GM21825 (cell line): ENCODE measurements at regions not wholly inside any gene's neighbourhood (a gene's known extent, or its start where the extent isn't known, plus 50 kb on each side); places are given as distances from the start of the nearest gene placed in this dataset.

Experiments used
- ATAC-seq: cut with Tn5 transposase; IDR thresholded peaks from one replicate; pipeline ENCODE4 v1.9.1; 2021; ENCODE audit warnings: mild to moderate bottlenecking, moderate library complexity; ENCODE audit not compliant: unreplicated experiment

DNA sequence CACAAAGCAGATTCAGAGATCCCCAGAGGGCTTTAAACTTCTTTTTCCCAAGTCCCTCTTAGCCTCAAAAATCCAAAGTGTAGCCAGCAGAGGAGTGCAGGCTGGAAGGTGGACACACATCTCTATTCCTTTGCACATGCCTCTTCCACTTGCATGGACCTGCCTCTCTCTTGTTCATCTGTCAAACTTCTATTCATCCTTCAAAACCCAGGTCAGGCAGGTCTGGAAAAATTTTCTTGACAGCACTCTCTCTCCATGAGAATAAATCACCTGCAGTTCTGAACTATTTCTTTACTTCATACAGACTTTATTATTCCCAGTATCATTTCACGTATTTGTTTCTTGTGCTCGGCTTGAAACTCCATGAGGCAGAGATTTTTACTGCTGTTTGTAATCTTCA lies 127.5 kb downstream of the SS18 start:
- no peak for ATAC-seq

DNA sequence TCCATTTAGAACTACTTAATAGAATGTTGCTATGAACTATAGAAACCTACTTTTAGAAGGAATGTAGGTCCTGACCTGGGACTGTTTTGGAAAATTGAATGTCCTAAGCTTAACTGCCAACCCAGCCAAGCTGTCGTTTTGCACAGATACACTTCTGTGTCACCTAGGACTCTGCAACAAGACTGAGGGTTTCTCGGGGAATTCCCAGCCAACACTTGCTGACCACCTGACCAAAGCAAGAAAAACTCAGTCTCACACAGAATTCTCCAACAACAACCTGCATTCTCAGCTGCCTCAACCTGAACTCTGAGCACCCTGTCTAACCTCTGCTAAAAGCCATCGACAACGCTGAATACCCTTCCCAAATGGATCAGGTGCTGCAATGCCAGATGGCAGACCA lies 128.2 kb downstream of the SS18 start:
- no peak for ATAC-seq

DNA sequence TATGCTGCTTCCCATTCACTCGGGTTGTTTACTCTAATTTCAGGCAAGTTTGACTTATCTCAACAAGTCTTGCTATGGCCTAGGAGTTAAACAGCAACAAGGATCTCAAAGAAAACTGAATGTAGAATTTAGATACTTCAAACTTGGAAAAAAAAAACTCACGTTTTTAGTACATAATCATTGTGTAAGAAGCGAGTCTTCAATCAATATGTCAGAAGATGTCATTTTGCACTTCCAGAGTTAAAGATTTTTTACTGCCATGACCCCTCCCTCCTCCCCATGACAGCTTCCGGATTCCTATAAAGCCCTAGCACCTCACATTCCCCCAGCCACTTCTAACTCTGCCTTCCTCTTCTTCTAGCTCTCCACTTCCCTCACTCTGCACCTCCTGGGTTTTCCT lies 133.4 kb downstream of the SS18 start:
- no peak for ATAC-seq

DNA sequence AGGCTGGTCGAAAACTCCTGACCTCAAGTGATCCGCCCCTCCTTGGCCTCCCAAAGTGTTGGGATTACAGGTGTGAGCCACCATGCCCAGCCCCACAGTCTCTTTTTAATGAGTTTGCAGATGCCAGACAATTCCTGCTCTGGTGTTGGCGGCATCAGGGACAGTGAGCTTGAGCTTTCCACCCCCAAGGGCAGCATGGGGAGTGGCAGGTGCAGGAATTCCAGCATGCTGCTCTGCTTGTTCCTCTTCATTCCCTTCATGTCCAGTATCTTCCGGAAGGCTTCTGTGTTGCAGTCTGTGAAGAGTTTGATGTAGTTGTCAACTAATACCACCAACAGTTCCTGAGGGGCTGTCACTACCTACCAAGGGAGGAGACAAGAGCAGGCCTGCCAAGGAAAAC lies 137.3 kb downstream of the SS18 start:
- no peak for ATAC-seq

DNA sequence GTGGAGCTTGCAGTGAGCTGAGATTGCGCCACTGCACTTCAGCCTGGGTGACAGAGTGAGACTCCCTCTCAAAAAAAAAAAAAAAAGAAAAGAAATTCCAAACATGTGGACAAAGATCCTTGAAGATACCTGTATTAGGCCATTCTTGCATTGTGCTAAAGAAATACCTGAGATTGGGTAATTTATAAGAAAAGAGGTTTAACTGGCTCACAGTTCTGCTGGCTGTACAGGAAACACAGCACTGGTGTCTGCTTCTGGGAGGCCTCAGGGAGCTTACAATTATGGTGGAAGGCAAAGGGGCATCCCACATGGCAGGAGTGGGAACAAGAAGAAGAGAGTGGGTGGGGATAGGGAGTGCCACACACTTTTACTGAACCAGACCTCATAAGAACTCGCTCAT lies 140.1 kb downstream of the SS18 start:
- no peak for ATAC-seq

DNA sequence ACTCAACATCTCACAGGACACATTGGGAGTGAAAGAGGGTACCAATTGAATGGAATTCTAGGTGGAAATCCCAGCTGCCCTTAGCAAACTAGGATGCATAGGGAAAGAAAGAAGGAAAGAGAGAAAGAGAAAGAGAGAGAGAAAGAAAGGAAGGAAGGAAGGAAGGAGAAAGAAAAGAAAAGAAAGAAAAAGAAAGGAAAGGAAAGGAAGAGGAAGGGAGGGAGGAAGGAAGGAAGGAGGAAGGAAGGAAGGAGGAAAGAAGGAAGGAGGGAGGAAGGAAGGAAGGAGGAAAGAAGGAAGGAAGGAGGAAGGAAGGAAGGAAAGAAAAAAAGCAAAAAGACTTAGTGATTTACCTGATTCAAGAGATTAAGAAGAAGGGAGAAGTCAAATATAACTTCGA lies 143.9 kb downstream of the SS18 start:
- ATAC-seq, result no peak

DNA sequence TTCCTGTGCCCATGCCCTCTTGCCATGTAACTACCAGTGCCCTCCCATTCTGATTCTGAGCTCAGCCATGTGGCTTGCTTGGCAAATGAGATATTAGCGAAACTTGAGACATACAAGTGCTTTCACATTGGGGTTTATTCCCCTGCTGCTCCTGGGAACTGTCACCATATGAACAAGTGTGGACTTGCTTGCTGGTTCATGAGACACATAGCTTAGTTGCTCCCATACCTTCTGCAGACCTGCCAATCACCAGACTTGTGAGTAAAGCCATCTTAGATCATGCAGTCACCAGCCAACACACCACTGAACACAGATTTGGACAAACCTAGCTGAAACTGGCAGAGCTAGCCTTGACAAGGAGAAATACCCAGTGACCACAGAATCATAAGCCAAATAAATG lies 155.1 kb downstream of the SS18 start:
- ATAC-seq, result no peak

DNA sequence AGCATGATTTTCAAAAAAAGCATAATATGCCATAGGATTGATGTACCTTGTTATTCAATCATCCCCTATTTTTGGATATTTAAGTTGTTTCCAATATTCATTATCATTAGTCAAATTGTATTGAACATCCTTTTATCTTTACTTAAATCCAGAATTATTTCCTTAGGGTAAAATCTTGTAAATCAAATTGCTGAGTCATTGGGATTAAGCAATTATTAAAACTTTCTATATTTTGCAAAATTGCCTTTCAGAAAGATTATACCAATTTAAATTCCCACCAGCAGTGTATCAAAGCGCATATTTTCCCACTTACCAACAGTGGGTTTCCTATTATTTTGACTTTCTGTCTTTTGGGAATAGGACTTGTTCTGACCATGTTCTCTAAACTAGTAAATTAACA lies 159.3 kb downstream of the SS18 start:
- no peak for ATAC-seq

DNA sequence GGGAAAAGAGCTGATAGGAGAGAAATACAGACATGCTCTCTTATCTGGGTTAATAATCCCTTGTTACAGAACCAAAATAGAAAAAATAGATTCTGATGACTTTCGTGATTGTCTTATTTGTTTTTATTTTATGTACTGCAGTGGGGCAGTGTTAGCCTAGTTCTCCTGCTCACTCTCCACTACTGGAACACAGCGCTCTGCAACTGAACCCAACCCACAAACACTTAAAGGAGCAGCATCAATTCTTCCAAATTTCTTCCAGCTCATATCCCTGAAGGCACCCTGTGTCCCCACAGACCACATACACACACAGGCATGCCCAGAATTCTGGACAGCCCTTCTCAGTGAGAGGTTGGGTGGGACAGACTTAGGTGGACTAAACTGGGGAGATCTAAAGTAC lies 160.6 kb downstream of the SS18 start:
- no peak for ATAC-seq

DNA sequence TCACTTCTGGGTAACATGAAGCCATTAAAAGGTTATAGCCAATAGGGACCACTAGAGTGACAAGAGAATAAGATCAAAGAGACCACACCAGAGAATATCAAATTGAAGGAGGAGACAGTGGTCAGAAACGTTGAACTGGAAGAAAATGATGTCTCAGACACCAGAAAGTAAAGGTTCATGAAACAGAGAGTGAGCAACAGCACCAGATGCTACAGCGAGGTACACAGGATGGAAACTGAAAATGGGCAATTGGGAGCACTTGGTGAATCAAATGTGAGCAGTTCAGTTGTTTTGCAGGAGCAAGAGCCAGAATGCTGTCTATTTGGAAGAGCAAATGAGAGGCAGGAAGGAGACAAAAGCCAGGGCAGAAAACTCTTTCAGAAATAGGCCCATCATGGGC lies 162.6 kb downstream of the SS18 start:
- no peak for ATAC-seq

DNA sequence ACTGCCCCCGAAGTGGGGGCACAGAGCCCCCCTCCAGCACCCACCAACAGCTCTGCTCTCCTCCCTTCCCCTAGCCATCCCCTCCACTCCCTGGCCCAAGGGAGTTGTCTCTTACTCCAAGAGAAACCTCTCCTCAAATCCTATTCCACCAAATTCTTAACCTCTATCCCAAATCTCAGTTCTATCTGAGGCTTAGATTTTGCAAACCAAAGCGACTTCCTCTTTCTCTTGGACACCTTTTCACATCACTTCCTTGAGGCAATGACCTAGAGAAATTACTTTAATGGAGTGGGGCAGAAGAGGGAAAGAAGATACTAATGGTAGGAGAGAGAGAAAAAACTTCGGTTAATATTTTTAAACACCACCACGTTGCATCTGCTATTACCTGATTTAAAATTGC lies 167.2 kb downstream of the SS18 start:
- ATAC-seq, result no peak

DNA sequence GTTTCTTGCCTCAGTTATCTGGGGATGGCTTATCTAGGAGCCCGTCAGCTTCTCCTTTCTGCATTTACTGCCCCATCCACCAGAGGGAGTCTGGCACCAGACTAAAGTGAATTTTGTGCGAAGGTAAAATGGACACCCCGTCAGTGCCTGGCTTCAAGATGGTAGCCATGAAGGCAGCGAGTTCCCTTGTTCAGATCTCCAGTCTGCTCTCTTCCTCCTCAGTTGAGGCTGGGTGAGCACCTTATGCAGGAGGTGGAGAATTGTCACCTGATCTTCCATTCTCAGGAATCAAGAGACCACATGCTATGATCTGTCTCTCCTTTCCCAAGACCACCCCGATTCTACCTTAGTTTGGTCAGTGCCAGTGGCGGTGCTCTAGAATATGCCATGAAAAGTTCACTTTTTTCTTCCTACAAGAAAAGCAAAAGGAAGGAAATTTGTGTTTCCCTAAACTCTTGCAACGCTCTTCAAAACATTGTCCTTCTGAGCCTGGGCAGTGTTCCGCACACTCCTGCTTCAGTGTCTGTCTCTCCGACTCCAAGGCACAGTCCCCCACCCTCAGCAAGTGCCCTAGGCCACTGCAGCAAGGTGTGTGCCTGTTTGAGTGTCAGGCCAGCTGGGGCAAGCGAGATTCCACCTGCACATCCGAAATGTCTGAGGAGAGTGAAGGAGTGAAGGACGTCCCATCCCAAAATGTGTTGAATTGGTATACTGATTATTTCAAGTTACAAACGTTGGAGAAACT lies 168.6 kb downstream of the SS18 start:
- ATAC-seq, result no peak

DNA sequence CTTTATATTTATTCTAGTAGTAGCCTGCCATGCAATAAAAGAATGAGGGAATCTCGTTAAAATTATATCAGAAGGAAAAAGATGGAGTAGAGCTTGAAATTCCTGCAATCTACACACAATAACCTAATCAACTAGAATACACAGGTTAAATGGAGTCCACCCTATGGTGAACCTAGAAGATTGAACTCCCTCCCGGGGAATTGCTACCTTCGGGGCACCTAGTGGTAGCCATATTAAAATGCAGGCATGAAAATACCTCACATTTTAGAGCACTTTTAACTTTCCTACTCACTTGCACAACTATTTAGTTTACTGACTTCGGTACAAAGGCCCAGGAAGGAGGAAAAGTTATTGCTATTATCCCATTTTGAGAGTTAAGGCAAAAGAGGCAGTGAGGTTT lies 174.5 kb downstream of the SS18 start:
- ATAC-seq, result no peak

DNA sequence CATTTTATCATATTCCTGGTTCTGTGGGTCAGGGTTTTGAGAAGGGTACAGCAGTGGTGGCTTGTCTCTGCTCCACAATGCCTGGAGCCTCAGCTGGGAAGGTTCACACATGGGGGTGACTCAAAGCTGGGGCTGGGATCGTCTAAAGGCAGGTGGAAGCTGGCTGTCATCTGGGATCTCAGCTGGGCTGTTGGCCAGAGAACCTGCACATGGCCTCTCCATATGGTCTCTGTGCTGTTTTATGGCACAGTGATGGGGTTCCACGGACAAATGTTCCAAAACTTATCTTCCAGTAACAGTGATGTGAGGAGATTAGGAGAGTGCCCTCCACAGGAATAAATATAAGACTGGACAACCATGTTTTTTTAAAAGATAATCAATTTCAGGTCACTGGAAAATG lies 191.4 kb downstream of the SS18 start:
- no peak for ATAC-seq

DNA sequence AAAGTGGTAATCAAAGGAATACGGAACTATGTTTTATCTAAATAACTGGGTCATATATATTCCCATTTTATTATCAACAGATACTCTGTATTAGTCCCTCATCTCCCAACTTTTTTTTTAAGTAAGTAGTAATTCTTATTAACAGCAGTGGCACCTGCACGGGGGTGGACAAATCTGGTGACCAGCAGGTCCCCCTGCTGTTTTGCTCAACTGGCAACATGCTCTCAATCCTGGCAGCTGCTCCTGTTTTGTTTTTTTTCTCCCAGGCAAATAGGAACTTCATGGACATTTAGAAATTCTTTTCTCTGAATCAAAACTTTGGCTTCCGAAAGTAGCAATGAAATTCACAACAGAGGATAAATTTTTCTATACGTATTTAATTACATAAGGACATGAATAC lies 193.5 kb downstream of the SS18 start:
- ATAC-seq, result no peak

DNA sequence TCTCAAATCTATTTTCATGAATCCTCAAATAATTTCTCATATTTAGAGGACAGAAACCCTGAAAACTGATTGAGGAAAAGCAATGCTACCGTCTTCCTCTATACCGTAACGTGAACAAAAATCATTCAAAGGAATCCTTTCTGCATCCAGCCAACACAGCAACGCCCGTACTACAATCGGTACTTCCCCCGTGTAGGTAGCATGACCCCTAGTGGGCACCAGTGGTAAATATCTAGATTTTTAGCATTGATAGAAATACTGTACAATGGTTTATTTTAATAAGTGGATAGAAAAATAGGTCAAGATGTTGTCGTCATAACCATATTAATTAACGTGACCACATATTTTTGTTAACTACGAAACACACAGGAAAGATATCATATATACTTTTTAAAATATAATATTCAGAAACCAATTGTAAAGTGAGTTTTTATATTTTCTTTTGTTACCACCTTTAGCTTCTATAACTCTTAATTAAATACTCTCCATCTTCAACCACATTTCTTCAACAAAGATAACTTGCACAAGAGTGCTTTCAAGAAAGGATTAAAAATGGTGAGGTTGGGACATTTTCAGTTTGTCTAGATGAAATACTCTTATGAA lies 194.1 kb downstream of the SS18 start:
- ATAC-seq, result peak; percentile 90

DNA sequence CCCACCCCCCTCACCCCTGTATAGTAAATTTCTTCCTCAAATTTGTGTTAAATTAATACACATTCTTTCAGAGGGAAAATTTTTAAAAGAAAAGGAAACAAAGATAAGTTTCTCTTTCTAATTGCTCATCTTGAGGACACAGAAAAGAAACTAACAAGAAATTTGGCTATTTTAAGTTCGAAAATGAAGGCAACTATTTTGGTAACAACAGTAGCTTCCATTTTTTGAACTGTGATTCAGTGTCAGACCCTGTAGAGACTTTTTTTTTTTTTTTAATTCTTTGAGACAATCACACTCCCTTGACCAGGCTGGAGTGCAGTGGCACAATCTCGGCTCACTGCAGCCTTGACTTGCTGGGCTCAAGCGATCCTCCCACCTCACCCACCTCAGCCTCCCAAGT lies 194.9 kb downstream of the SS18 start:
- peak; percentile 22 for ATAC-seq

DNA sequence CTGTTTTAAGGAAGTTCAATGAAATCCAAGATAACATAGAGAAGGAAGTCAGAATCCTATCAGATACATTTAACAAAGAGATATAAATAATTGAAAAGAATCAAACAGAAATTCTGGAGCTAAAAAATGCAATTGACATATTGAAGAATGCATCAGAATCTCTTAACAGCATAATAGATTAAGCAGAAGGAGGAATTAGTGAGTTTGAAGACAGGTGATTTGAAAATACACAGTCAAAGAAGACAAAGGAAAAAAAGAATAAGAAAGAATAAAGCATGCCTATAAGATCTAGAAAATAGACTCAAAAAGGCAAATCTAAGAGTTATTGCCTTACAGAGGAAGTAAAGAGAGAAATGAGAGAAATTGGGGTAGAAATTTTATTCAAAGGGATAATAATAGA lies 204.1 kb downstream of the SS18 start:
- no peak for ATAC-seq

DNA sequence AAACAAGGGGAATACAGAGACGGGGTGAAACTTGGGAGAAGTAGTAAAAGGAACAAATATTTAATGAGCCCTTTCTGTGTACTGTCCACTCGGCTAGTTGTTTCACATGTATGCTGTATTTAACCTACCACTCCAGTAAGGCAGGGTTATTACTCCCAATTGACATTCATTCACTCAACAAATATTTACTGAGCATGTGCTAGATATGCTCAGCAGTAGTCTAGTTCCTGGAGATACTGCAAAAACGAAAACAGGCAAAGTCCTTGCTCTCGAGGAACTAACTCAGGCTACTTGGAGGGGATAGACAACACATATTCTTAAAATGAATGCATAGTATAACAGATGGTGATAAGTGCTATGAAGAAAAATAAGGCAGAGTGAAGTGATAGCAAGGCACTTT lies 207.3 kb downstream of the SS18 start:
- ATAC-seq, result no peak

DNA sequence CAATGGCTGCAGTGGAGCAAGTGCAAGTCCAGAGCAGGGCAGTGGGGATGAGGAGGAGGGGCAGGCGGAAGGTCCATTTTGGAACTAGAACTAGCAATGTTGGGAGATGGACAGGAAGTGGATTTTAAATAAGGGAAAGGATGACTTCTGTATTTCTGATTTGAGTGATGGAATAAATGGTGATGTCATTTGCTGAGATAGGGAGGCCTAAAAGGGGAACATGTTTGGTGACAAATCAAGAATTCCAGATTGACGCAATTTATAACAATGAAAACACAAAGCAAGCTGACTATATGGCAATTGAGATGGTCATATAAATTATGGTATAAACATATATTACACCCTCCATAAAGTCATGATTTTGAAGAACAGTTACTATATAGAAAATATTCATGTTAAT lies 209.3 kb downstream of the SS18 start:
- no peak for ATAC-seq

DNA sequence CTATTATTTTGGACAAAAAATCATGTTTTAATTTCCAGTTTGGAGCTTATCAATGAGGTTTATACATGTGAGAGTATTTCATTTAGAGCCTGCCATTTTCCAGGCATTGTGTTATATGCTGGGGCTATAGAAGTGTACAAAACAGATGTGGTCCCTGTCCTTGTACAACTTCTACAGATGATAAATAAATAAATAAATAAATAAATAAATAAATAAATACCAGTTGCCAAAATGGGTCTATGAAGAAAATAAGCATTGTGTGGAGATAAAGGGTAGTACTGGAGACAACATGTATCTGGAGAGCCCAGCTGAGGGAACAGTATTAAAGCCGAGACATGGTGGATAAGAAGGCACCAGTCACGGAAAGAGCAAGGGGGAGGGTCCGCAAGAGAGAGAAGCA lies 210.0 kb downstream of the SS18 start:
- no peak for ATAC-seq

DNA sequence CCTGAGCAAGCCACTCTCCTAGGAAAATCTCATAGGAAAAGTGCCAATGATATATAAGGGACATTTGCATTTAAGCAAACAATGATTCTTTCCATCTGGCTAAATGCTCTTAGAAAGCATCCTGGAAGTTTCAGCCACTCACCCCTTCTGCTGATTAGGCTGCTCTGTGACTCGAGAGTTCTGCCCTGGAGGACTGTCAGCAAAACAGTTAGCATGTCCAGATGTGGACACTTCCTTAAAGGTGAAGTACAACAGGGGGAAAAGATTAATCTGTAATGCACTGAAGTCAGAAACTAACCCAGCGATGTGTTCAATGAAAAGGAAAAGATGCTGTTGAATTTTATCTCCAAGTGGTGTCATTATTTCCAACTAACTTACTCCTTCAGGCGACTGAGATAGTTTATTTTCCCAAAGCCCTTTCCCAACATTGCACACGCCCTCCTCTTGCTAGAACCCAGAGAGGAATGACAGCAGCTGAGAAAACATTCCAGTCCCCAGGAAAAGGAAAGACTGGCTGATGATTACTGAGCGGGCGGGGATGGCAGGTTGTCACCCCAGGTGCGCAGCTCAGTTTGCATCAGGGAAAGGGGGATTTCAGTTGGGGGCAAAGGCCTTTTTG lies 214.0 kb downstream of the SS18 start:
- no peak for ATAC-seq
